ENCODE measurements at regions not wholly inside any gene's neighbourhood (a gene's known extent, or its start where the extent isn't known, plus 50 kb on each side); places are given as distances from the start of the nearest gene placed in this dataset.

DNA sequence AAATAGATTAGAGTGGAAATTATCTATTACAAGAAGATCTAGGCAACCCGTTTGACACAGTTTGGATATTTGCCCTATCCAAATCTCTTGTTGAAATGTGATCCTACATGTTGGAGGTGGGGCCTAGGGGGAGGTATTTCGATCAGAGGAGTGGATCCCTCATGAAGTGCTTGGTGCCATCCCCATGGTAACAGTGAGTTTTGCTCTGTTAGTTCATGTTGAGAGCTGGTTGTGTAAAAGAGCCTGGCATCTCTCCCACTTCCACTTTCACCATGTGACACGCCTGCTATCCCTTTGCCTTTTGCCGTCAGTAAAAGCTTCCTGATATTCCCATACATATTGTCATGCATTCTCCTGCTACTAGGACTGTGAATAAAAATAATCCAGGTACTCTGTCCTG is 66.4 kb upstream of the FLRT2 start:
- H3K4me1 ChIP-seq (ENCODE audit: control insufficient read depth, extremely low read depth, insufficient read depth, low read length): no peaks in the 10 kb centered on the region
- no peaks in the 10 kb centered on the region for H3K36me3 ChIP-seq (ENCODE audit: control insufficient read depth in 2 of 2, extremely low read depth in 1 of 2, insufficient read depth in 2 of 2, low read length in 2 of 2)
- no peak overlapping the region for H3K4me3 ChIP-seq (replicated peaks in 1 of 3; ENCODE audit: insufficient read depth in 1 of 3, low read depth in 1 of 3, low read length in 3 of 3)
- no peak for DNase-seq (ENCODE audit: low read depth, low spot score)
- CTCF ChIA-PET: no interaction called here
- dilution Hi-C loops (cut with MboI; ENCODE audit: extremely low pct_ligation_motif_present, low sequenced_read_pairs): no loop called here
- no peak overlapping the region for H3K9ac ChIP-seq (replicated peaks; ENCODE audit: extremely low read depth, insufficient read depth, low read length)
- no peaks in the 10 kb centered on the region for H4K20me1 ChIP-seq (replicated peaks; ENCODE audit: control insufficient read depth, extremely low read depth, insufficient read depth, low read length)
- H3K27ac ChIP-seq (ENCODE audit: insufficient read depth, low read depth, low read length): no peak overlapping the region
- BruUV-seq (replicated peaks): no TSS peak
- TF ChIP-seq GATA2 (IDR thresholded peaks at IDR 0.05; ENCODE audit: insufficient read depth, insufficient read length, low read depth, low read length): no peak
- TF ChIP-seq MYC (IDR thresholded peaks at IDR 0.05; ENCODE audit: low read depth, low read length): no peak
- no peak for TF ChIP-seq FOS (IDR thresholded peaks at IDR 0.05; ENCODE audit: borderline replicate concordance, insufficient read depth, low read length)
- TF ChIP-seq POLR2AphosphoS5 (IDR thresholded peaks at IDR 0.05; ENCODE audit: insufficient read depth, low read depth, low read length): no peak
- no peak for TF ChIP-seq JUN (IDR thresholded peaks at IDR 0.05; ENCODE audit: borderline replicate concordance, insufficient read depth, insufficient read length, low read depth)
- TF ChIP-seq, protein P1, sequence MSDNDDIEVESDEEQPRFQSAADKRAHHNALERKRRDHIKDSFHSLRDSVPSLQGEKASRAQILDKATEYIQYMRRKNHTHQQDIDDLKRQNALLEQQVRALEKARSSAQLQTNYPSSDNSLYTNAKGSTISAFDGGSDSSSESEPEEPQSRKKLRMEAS (IDR thresholded peaks at IDR 0.05; ENCODE audit: insufficient read depth, insufficient read length): no peak
- no peaks in the 10 kb centered on the region for H3K9me3 ChIP-seq (replicated peaks; ENCODE audit: control insufficient read depth, insufficient read depth, low read length)
- no peak overlapping the region for H2AFZ ChIP-seq (ENCODE audit: low read depth, low read length)
- FAIRE-seq: no peak
- no peaks in the 10 kb centered on the region for H3K9me1 ChIP-seq (replicated peaks; ENCODE audit: control insufficient read depth, extremely low read depth, insufficient read depth, low read length)
- intact Hi-C loops (cut with micrococcal nuclease): no loop called here
- POLR2A ChIA-PET: no interaction called here
- H3K79me2 ChIP-seq (ENCODE audit: control insufficient read depth, insufficient read depth, low read length): no peaks in the 10 kb centered on the region
- no peak overlapping the region for H3K4me2 ChIP-seq (ENCODE audit: insufficient read depth, low read length)
- no peaks in the 10 kb centered on the region for H3K27me3 ChIP-seq (ENCODE audit: control insufficient read depth in 2 of 2, insufficient read depth in 2 of 2, low read length in 2 of 2)

DNA sequence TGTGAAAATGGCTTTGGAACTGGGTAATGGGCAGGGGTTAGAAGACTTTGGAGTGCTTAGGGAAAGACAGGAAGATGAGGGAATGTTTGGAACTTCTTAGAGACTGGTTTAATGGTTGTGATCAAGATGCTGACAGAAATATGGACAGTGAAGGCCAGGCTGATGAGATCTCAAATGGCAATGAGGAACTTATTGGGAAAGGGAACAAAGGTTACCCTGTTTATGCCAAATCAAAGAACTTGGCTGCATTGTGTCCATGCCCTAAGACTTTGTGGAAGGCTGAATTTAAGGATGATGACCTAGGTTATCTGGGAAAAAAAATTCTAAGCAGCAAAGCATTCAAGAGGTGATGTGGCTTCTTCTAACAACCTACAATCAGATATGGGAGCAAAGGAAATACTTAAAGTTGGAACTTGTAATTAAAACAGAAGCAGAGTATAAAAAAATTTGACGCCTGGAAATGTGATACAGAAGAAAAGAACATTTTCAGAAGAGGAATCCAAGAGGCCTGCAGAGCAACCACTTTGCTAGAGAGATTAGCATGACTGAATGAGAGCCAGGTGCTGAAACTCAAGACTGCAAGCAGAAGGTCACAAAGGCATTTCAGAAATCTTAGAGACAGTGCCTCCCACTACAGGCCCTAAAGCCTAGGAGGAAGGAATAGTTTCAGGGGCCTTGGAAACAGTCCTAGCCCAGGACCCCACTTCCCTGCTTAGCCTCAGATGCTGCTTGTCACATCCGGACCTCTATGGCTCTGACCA is 65.6 kb upstream of the FLRT2 start:
- Histone ChIP-seq H3K4me3 (replicated peaks in 1 of 3; ENCODE audit: insufficient read depth in 1 of 3, low read depth in 1 of 3, low read length in 3 of 3) (no peak overlapping the region), H3K4me1 (ENCODE audit: control insufficient read depth, extremely low read depth, insufficient read depth, low read length) (no peaks in the 10 kb centered on the region), H3K4me2 (ENCODE audit: insufficient read depth, low read length) (no peak overlapping the region), H3K9ac (replicated peaks; ENCODE audit: extremely low read depth, insufficient read depth, low read length) (no peak overlapping the region), H3K9me1 (replicated peaks; ENCODE audit: control insufficient read depth, extremely low read depth, insufficient read depth, low read length) (no peaks in the 10 kb centered on the region), H3K36me3 (ENCODE audit: control insufficient read depth in 2 of 2, extremely low read depth in 1 of 2, insufficient read depth in 2 of 2, low read length in 2 of 2) (no peaks in the 10 kb centered on the region), H4K20me1 (replicated peaks; ENCODE audit: control insufficient read depth, extremely low read depth, insufficient read depth, low read length) (no peaks in the 10 kb centered on the region), H3K27ac (ENCODE audit: insufficient read depth, low read depth, low read length) (no peak overlapping the region), H3K9me3 (replicated peaks; ENCODE audit: control insufficient read depth, insufficient read depth, low read length) (no peaks in the 10 kb centered on the region), H2AFZ (ENCODE audit: low read depth, low read length) (no peak overlapping the region), H3K79me2 (ENCODE audit: control insufficient read depth, insufficient read depth, low read length) (no peaks in the 10 kb centered on the region), H3K27me3 (ENCODE audit: control insufficient read depth in 2 of 2, insufficient read depth in 2 of 2, low read length in 2 of 2) (no peaks in the 10 kb centered on the region)
- intact Hi-C loops (cut with micrococcal nuclease) (no loop called here), dilution Hi-C loops (cut with MboI; ENCODE audit: extremely low pct_ligation_motif_present, low sequenced_read_pairs) (no loop called here)
- no TSS peak for BruUV-seq (replicated peaks)
- CTCF ChIA-PET: no interaction called here
- POLR2A ChIA-PET: no interaction called here
- FAIRE-seq (no peak), DNase-seq (ENCODE audit: low read depth, low spot score) (no peak)
- no peak for TF ChIP-seq EZH2 (IDR thresholded peaks at IDR 0.05; ENCODE audit: borderline replicate concordance, low read depth, low read length, severe bottlenecking)
- TF ChIP-seq, protein P1 (IDR thresholded peaks at IDR 0.05; ENCODE audit: insufficient read depth, insufficient read length): no peak
- TF ChIP-seq GATA2 (IDR thresholded peaks at IDR 0.05; ENCODE audit: insufficient read depth, insufficient read length, low read depth, low read length): no peak
- no peak for TF ChIP-seq POLR2AphosphoS5 (IDR thresholded peaks at IDR 0.05; ENCODE audit: insufficient read depth, low read depth, low read length)
- no peak for TF ChIP-seq JUN (IDR thresholded peaks at IDR 0.05; ENCODE audit: borderline replicate concordance, insufficient read depth, insufficient read length, low read depth)
- TF ChIP-seq POLR2A (IDR thresholded peaks at IDR 0.05; ENCODE audit: low read depth, low read length): no peak
